Activated CD4-positive, alpha-beta T cell treated with anti-CD3 and anti-CD28 coated beads, Interleukin-2, amount 10 ng/mL, durations not matched to agents 7 days and 5 days (primary cell): ENCODE measurements at regions not wholly inside any gene's neighbourhood (a gene's known extent, or its start where the extent isn't known, plus 50 kb on each side); places are given as distances from the start of the nearest gene placed in this dataset.
"Not testable (repeated sequence)": the region's sequence is repeated elsewhere in the genome, so short reads cannot be mapped to it uniquely, and the experiment has no call there.

Experiments
- CTCF ChIA-PET: fragments of 350-600 bp; sonication (Branson Sonifier 250); formaldehyde crosslinking; loops from one replicate; lab custom pipeline; 2021; ENCODE audit warnings: antibody characterized with exemption; lab: Charles Lee
- POLR2A ChIA-PET: fragments of 350-600 bp; sonication (Branson Sonifier 250); formaldehyde crosslinking; loops from one replicate; lab custom pipeline; 2021; ENCODE audit warnings: antibody characterized with exemption; lab: Charles Lee
- DNase-seq: peaks from one replicate; pipeline ENCODE4 v3.0.0-alpha.2; 2020
- H3K27ac Mint-ChIP-seq: one replicate; pipeline ENCODE4 v1.8.0; 2021; ENCODE audit warnings: mild to moderate bottlenecking, moderate library complexity, mixed read lengths
- H3K27me3 Mint-ChIP-seq: one replicate; pipeline ENCODE4 v1.8.0; 2021; ENCODE audit warnings: mixed read lengths
- H3K36me3 Mint-ChIP-seq: one replicate; pipeline ENCODE4 v1.8.0; 2021; ENCODE audit warnings: low read depth, mixed read lengths
- H3K4me1 Mint-ChIP-seq: one replicate; pipeline ENCODE4 v1.8.0; 2021; ENCODE audit warnings: mixed read lengths
- H3K4me3 Mint-ChIP-seq: one replicate; pipeline ENCODE4 v1.8.0; 2021; ENCODE audit warnings: mild to moderate bottlenecking, moderate library complexity, mixed read lengths
- H3K9me3 Mint-ChIP-seq: one replicate; pipeline ENCODE4 v1.8.0; 2021; ENCODE audit warnings: mixed read lengths

GRCh38 chr7:65809982-65810288 is 62.9 kb upstream of the VKORC1L1 start:
- ChIA-PET CTCF (no interaction called here), POLR2A (no interaction called here)
- no peaks in the 10 kb centered on the region for H3K27me3 Mint-ChIP-seq
- DNase-seq: no peak
- no peak overlapping the region for H3K27ac Mint-ChIP-seq
- no peak overlapping the region for H3K4me3 Mint-ChIP-seq
- no peaks in the 10 kb centered on the region for H3K36me3 Mint-ChIP-seq
- no peaks in the 10 kb centered on the region for H3K4me1 Mint-ChIP-seq
- peaks cover 3% of the 10 kb centered on the region for H3K9me3 Mint-ChIP-seq

DNA sequence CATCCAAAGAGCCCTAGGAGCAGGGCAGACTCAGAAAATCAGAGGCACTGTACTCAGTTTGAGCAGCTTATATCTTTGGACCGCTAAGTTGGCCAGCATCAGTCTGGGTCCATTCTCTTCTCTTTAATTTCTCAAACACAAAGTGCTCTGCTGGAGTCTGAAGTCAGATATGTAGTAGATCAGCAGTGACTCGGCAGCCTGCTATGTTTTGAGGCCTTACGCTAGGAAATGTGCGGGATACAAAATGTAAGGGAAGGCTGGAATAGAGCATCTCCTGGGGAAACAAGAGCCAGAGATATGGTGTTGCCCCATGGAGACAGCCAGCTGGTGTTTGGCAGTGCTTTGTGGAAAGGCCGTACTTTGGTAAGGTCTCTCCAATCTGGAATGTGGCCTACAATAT is 60.6 kb upstream of the VKORC1L1 start:
- peaks cover 3% of the 10 kb centered on the region for H3K9me3 Mint-ChIP-seq
- no peak overlapping the region for H3K4me3 Mint-ChIP-seq
- no peaks in the 10 kb centered on the region for H3K36me3 Mint-ChIP-seq
- CTCF ChIA-PET: no interaction called here
- H3K4me1 Mint-ChIP-seq: no peaks in the 10 kb centered on the region
- DNase-seq: no peak
- H3K27ac Mint-ChIP-seq: no peak overlapping the region
- POLR2A ChIA-PET: no interaction called here
- H3K27me3 Mint-ChIP-seq: no peaks in the 10 kb centered on the region

DNA sequence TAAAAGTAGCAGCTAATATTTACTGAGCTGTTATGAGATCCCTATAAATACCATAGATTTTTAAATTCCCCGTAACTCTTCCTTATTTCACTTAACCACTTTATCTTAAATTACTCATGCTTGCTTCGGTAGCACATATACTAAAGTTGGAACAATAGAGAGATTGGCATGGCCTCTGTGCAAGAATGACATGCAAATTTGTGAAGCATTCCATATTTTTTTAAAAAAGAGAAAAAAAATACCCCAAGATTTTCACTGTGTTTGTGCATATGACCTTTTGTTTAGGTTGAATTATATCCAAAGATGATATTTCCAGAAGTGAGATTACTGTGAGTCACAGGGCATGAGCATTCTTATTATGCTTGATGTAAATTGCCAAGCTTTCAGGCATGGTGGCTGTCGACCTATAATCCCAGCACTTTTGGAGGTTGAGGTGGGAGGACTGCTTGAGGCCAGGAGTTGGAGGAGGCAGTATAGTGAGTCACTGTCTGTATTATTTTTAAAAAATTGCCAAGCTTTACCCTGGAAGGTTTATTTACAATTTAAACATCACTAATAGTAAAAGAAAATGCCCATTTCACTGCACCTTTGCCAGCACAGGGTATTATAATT is 58.2 kb upstream of the VKORC1L1 start:
- not testable (repeated sequence) for DNase-seq, H3K4me1 Mint-ChIP-seq, H3K4me3 Mint-ChIP-seq, H3K27me3 Mint-ChIP-seq, H3K36me3 Mint-ChIP-seq, H3K27ac Mint-ChIP-seq, H3K9me3 Mint-ChIP-seq
- POLR2A ChIA-PET: interaction anchor here (0.6 kb wide), 1 partner anchor 1902 kb away, joined by 4 read pairs; no protein-coding TSS in a partner anchor
- CTCF ChIA-PET: interaction anchor here (0.8 to 1.4 kb wide), 2 partner anchors 9 to 23 kb away, joined by 4 read pairs; no protein-coding TSS in a partner anchor

DNA sequence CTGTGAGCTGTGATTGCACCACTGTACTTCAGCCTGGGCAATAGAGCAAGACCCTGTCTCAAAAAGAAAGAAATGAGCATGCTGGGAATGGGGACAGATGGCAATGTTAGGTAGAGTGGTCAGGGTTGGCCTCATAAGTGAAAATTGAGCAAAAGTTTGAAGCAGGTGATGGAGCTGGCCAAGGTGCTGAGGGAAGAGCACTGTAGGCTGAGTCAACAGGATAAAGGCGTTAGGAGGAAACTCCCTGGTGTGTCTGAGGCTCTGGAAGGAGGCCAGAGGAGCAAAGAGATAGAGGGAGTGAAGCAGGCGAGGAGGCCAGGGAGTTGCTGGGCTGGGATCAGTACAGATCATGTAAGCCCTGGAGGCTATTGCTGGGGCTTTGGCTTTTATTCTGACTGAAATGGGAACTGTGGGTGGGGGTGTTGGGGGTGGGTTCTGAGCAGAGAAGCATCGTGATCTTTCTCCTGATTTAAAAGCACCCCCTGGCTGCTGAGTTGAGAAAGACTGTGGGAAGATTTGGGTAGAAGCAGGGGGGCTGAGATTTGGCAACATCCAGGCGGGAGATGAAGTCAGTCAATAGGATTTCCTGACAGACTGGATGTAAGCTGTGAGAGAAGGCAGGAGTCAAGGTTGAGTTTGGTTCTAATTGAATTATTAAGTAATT is 52.5 kb upstream of the VKORC1L1 start:
- Mint-ChIP-seq H3K36me3 (no peaks in the 10 kb centered on the region), H3K27me3 (no peaks in the 10 kb centered on the region), H3K9me3 (no peaks in the 10 kb centered on the region), H3K4me3 (no peak overlapping the region), H3K27ac (no peak overlapping the region), H3K4me1 (no peaks in the 10 kb centered on the region)
- ChIA-PET CTCF (no interaction called here), POLR2A (no interaction called here)
- no peak for DNase-seq
